ENCODE measurements at regions not wholly inside any gene's neighbourhood (a gene's known extent, or its start where the extent isn't known, plus 50 kb on each side); places are given as distances from the start of the nearest gene placed in this dataset.
A peak's percentile ranks its signal among the peaks of the same experiment; 100 is the strongest.

GRCh38 chr15:38053776-38054175 lies 119.3 kb downstream of the TMCO5A start:
- DNase-seq (ENCODE audit: low spot score) (no peak), ATAC-seq (ENCODE audit: low FRiP score) (no peak)
- TF ChIP-seq CTCF (IDR thresholded peaks at IDR 0.05), result no peak

GRCh38 chr15:38054488-38054887 lies 120.0 kb downstream of the TMCO5A start:
- ATAC-seq (ENCODE audit: low FRiP score), result peak; percentile 34
- TF ChIP-seq CTCF (IDR thresholded peaks at IDR 0.05), result no peak

GRCh38 chr15:38058596-38059075 lies 124.2 kb downstream of the TMCO5A start:
- DNase-seq (ENCODE audit: low spot score) (no peak), ATAC-seq (ENCODE audit: low FRiP score) (peak; percentile 72)
- TF ChIP-seq CTCF (IDR thresholded peaks at IDR 0.05), result no peak

More at GRCh38 chr15:38054488-38054887, 120.0 kb downstream of the TMCO5A start:
- no peak for DNase-seq (ENCODE audit: low spot score)

- ATAC-seq (ENCODE audit: low FRiP score), result no peak
- TF ChIP-seq CTCF (IDR thresholded peaks at IDR 0.05), result no peak
- no peak for DNase-seq (ENCODE audit: low spot score)
Observed at GRCh38 chr15:38059665-38060064, 125.2 kb downstream of the TMCO5A start.

- DNase-seq (ENCODE audit: low spot score) (no peak), ATAC-seq (ENCODE audit: low FRiP score) (no peak)
- no peak for TF ChIP-seq CTCF (IDR thresholded peaks at IDR 0.05)
Observed at GRCh38 chr15:38061856-38062649, 127.6 kb downstream of the TMCO5A start.

GRCh38 chr15:38062696-38063095 lies 128.3 kb downstream of the TMCO5A start:
- DNase-seq (ENCODE audit: low spot score), result no peak
- no peak for TF ChIP-seq CTCF (IDR thresholded peaks at IDR 0.05)
- no peak for ATAC-seq (ENCODE audit: low FRiP score)

Data from omental fat pad (tissue), 3 donors.